GM18499 (cell line): ENCODE measurements at regions not wholly inside any gene's neighbourhood (a gene's known extent, or its start where the extent isn't known, plus 50 kb on each side); places are given as distances from the start of the nearest gene placed in this dataset.

Experiments
- ATAC-seq: cut with Tn5 transposase; IDR thresholded peaks from one replicate; pipeline ENCODE4 v1.9.1; 2021; ENCODE audit warnings: moderate number of reproducible peaks; ENCODE audit not compliant: insufficient read depth, unreplicated experiment

- no peak for ATAC-seq
Measured at GRCh38 chr3:154510780-154511179, 80.8 kb upstream of the GPR149 start.

- no peak for ATAC-seq
Measured at GRCh38 chr3:154507727-154508126, 77.7 kb upstream of the GPR149 start.

- no peak for ATAC-seq
Measured at GRCh38 chr3:154496978-154497377, 67.0 kb upstream of the GPR149 start.

GRCh38 chr3:154496540-154496939 lies 66.5 kb upstream of the GPR149 start:
- ATAC-seq: no peak

- no peak for ATAC-seq
Measured at GRCh38 chr3:154486949-154487348, 57.0 kb upstream of the GPR149 start.

GRCh38 chr3:154482507-154482906 lies 52.5 kb upstream of the GPR149 start:
- ATAC-seq: no peak

- ATAC-seq: no peak
Measured at GRCh38 chr3:154480033-154480432, 50.0 kb upstream of the GPR149 start.
